ENCODE measurements at regions not wholly inside any gene's neighbourhood (a gene's known extent, or its start where the extent isn't known, plus 50 kb on each side); places are given as distances from the start of the nearest gene placed in this dataset.

DNA sequence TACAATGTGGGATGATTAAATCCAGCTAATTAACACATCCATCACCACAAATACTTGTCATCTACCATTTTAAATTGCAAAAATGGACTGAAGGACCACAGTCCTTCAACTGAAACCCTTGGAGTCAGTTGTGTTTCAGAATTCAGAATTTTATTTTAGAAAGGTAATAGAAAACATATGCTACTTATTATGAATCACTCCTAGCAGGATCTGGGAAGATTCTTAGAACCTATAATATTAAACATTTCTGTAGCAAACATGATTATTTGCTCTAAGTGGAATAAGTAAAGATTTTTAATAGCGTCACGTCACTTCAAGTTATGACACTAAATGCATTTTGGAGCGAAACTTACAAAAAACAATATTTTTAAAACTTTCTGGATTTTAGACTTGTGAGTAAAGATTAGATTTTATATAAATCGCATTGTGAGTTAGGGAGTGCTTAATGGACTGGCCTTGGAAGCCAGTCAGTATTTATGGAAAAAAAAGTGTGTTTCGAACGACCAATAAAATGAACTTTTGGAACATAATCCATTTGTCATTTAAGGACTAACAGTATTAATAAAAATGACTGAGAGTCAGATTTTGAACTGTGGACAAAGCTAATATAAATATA, 71.8 kb upstream of the PHACTR2 start:
- Histone ChIP-seq H3K4me3 (no peak overlapping the region), H3K36me3 (no peaks in the 10 kb centered on the region), H3K9me3 (no peaks in the 10 kb centered on the region), H3K27ac (no peak overlapping the region), H3K4me1 (peaks cover 6 to 19% (median 14%) of the 10 kb centered on the region in 6 donors), H3K27me3 (replicated peaks in 1 of 7) (no peaks in the 10 kb centered on the region)
- intact Hi-C loops (cut with DNase I; ENCODE audit: low total_unique reads): no loop called here
- no peak for TF ChIP-seq POLR2A (IDR thresholded peaks at IDR 0.05)
- TF ChIP-seq POLR2AphosphoS5 (IDR thresholded peaks at IDR 0.05): no peak
- TF ChIP-seq, protein P1, sequence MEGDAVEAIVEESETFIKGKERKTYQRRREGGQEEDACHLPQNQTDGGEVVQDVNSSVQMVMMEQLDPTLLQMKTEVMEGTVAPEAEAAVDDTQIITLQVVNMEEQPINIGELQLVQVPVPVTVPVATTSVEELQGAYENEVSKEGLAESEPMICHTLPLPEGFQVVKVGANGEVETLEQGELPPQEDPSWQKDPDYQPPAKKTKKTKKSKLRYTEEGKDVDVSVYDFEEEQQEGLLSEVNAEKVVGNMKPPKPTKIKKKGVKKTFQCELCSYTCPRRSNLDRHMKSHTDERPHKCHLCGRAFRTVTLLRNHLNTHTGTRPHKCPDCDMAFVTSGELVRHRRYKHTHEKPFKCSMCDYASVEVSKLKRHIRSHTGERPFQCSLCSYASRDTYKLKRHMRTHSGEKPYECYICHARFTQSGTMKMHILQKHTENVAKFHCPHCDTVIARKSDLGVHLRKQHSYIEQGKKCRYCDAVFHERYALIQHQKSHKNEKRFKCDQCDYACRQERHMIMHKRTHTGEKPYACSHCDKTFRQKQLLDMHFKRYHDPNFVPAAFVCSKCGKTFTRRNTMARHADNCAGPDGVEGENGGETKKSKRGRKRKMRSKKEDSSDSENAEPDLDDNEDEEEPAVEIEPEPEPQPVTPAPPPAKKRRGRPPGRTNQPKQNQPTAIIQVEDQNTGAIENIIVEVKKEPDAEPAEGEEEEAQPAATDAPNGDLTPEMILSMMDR (IDR thresholded peaks at IDR 0.05 in 8 of 11, conservative IDR thresholded peaks at IDR 0.05 in 3 of 11): no peak
- WGBS, 5 donors: 92 to 97% (median 95%) methylated on average over 6 of the region's 6 CpGs
- no peak for DNase-seq

DNA sequence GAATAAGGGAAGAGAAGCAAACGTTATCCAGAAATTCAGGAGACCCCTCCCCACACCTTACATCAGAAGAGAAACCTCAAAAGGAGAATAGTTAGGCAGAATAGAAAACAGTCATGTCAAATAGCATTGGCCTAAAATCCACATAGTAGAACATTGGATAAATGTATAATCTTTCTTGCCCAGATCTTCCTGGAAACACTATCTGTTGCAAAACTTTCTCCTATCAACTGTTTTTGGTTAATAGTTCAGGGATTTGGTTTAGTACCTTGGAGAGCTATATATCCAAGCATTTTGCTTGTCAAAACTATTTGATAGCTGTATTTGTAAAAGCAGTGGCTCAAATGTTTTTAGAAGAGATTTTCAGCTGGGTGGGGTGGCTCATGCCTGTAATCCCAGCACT, 74.3 kb upstream of the PHACTR2 start:
- intact Hi-C loops (cut with DNase I; ENCODE audit: low total_unique reads): no loop called here
- no peaks in the 10 kb centered on the region for H3K36me3 ChIP-seq
- TF ChIP-seq POLR2AphosphoS5 (IDR thresholded peaks at IDR 0.05) (no peak), POLR2A (IDR thresholded peaks at IDR 0.05) (no peak)
- TF ChIP-seq, protein P1 (IDR thresholded peaks at IDR 0.05 in 8 of 11, conservative IDR thresholded peaks at IDR 0.05 in 3 of 11): no peak
- DNase-seq: no peak
- peaks cover 6 to 32% (median 18%) of the 10 kb centered on the region in 6 donors for H3K4me1 ChIP-seq
- H3K27me3 ChIP-seq (replicated peaks in 1 of 7): no peaks in the 10 kb centered on the region
- WGBS, 5 donors: 76 to 93% (median 82%) methylated on average over 1 of the region's 1 CpG
- H3K9me3 ChIP-seq: no peaks in the 10 kb centered on the region
- H3K4me3 ChIP-seq: no peak overlapping the region
- no peak overlapping the region for H3K27ac ChIP-seq

DNA sequence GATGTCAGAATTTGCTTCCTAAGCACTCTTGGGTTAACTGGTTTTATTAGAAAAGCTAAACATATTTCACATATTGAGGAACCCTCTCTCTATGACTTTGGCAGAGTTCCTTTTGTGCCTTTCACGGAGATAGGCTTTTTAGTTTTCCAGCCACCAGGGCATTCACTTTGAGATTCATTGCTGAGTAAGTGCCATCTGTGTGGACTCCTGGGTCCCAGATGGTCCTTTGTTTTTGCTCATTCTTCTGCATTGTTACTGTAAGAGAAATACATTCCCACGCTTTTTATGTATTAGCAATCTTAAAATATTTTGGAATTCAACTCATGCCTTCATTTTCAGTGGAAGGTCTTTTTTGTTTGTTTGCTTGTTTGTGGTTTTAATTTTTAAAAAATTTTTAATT, 76.3 kb upstream of the PHACTR2 start:
- Histone ChIP-seq H3K27ac (no peak overlapping the region), H3K4me3 (no peak overlapping the region), H3K9me3 (peaks cover 0 to 7% (median 0%) of the 10 kb centered on the region in 8 donors), H3K27me3 (replicated peaks in 1 of 7) (no peaks in the 10 kb centered on the region), H3K4me1 (peaks cover 0 to 23% (median 6%) of the 10 kb centered on the region in 6 donors), H3K36me3 (no peaks in the 10 kb centered on the region)
- TF ChIP-seq POLR2AphosphoS5 (IDR thresholded peaks at IDR 0.05): no peak
- TF ChIP-seq, protein P1 (IDR thresholded peaks at IDR 0.05 in 8 of 11, conservative IDR thresholded peaks at IDR 0.05 in 3 of 11): no peak
- no peak for TF ChIP-seq POLR2A (IDR thresholded peaks at IDR 0.05)
- intact Hi-C loops (cut with DNase I; ENCODE audit: low total_unique reads): no loop called here
- 43 to 91% (median 70%) methylated on average over 2 of the region's 2 CpGs for WGBS, 5 donors
- DNase-seq: no peak

DNA sequence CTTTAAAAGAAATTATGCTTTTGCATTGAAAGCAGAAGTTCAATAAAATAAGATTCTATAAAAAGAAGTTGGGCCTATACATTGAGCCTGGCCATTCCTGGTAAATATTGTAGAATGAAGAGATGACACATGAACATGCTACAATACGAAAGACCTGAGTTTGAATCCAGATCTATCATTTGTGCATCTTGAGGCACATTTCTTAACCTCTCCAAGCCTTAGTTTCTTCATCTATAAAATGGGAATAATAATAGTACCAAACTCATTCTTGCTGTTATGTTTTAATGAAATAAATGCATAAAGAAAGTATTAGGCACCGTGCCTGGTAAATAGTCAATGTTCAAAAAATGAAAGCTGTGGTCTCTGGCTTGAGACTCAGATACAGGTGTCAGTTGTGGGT, 76.9 kb upstream of the PHACTR2 start:
- intact Hi-C loops (cut with DNase I; ENCODE audit: low total_unique reads): no loop called here
- Histone ChIP-seq H3K4me3 (no peak overlapping the region), H3K27me3 (replicated peaks in 1 of 7) (no peaks in the 10 kb centered on the region), H3K27ac (no peak overlapping the region), H3K4me1 (peaks cover 0 to 21% (median 6%) of the 10 kb centered on the region in 6 donors), H3K9me3 (peaks cover 0 to 7% (median 0%) of the 10 kb centered on the region in 8 donors), H3K36me3 (no peaks in the 10 kb centered on the region)
- 90 to 99% (median 96%) methylated on average over 2 of the region's 2 CpGs for WGBS, 5 donors
- DNase-seq: no peak
- no peak for TF ChIP-seq POLR2A (IDR thresholded peaks at IDR 0.05)
- TF ChIP-seq, protein P1 (IDR thresholded peaks at IDR 0.05 in 8 of 11, conservative IDR thresholded peaks at IDR 0.05 in 3 of 11): no peak
- TF ChIP-seq POLR2AphosphoS5 (IDR thresholded peaks at IDR 0.05): no peak
